NOMO-1 treated with dmso at 0.1 percent for 144 hours (cell line): ENCODE measurements at regions not wholly inside any gene's neighbourhood (a gene's known extent, or its start where the extent isn't known, plus 50 kb on each side); places are given as distances from the start of the nearest gene placed in this dataset.

Source experiments
- DNase-seq: peaks from one replicate; lab custom pipeline; 2025; ENCODE audit not compliant: unreplicated experiment; lab: John Stamatoyannopoulos, UW

DNA sequence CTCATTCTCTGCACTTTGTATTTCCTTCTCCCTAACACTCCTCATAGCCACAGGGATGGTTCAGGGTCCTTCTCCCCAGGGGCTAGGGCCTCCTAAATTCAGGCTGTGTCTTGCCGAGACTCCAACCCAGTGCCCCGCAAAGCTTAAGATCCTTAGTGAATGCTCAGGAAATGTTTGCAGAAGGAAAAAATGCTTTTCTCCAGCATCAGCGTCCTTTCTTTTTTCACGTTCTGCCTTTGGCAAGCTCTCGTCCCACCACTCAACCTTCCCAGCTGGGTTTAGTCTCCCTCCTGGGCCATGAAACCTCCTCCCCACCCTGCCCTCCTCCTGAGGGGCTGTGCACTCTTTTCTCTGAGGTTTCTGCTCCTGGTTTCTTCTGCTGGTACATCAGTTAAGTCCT lies 503.8 kb upstream of the B3GAT1 start:
- no peak for DNase-seq

DNA sequence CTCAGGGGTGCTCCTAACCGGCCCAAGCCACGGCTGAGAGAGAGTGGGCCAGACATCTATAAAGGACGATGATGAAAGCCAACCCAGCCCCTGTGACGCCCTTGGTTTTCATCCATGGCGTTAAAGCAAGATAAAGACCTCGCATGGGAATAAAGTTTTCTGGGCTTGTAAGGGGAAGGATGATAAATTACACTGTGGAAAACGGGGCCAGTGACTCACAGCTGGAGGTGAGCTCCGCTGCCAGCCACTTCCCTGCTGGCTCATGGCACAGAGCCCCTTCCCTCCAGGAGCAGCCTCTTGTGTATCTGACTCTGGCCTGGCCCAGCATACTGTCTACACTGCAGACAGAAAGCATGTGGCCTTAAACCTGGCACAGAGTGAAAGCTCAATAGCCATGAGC lies 503.2 kb upstream of the B3GAT1 start:
- no peak for DNase-seq

DNA sequence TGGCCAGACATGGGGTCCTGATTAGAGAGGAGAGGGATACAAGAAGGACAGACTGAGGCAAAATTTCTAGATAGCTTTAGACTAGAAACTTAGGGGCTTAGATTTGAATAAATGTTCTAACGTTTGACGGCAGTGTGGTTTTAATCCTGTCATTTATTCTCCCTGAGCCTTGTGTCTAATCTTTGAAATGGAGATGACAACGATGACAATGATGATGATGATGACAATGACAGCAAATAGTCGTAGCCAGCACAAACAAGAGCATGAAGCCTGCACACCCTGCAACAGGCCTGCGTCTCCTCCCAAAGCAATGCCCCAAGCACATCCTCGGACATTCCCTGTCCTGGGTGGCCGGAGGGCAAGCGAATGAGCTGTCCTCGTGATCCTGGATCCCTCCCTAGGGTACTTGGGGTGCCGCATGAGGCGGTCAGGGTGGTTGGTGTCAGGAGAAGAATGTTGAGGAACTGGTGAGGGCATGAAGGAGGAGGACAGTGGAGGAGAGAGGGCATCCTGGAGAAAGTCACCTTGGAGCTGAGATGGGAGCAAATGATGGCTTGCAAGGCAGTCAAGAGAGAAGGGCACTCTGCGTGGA lies 502.1 kb upstream of the B3GAT1 start:
- no peak for DNase-seq

DNA sequence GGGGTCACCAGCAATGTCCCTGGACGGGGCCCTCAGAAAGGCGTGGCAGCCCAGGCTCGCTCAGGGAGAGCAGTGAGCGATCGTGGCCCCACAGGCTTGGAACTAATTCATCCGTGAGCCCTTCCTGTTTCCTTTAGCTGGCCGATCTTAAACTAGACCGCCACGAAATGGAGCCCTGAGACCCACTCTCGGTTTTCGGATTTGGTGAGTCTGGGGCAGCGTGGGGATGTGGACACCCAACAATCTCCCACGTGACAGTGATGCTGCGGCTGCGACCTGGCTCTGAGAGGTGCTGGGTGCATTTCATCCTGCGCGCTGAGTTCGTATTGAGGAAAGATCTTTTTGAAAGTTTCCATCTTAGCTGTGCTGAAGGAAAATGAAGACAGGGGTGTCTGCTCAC lies 501.3 kb upstream of the B3GAT1 start:
- no peak for DNase-seq

DNA sequence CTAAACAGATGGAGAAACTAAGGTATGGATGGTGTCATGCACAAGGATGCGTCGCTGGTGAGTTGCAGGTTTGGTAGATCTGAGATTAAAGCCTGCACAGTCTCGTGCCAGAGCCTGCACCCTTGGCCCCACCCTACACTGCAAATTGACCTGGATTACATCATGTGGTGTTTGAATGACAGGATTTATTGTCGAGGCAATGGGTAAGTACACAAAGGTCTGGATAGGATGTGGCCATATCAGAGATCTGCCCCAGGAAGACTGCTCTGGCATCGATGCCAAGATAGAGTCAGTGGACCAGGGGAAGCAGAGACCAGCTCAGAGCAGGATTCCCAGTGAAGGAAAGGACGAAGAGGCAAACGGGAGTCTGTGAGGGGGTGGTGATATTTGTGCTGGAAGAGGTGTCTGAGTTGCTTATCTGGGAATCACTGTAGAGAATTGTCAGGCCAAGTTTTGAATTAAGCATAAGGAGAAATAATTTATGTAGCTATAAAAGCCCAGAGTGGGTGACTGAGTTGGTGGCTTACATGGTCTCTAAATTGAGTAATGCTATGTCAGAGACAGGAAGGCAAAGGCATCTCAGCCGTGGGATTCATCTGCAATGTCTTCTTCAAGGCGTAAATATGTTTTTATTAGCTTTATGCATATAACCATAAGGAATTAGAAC lies 499.6 kb upstream of the B3GAT1 start:
- DNase-seq, result no peak

DNA sequence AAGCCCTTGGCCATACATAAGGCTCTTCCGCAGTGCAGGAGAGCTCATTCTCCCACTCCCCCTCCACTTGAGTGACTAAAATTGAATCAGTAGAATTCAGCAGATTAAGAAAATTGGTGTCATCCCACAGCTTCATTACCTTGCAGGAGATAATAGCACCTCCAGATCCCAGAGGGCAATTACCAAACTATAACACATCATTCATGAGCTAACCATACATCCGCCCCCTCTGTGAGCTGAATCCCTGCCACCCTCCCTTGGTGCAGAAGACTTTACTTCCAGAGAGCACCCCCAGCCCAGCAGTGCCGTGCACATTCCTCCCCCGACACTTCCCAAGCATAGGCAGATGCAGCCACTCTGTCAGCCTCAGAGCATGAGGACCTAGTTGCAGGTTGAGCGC lies 496.5 kb upstream of the B3GAT1 start:
- no peak for DNase-seq

DNA sequence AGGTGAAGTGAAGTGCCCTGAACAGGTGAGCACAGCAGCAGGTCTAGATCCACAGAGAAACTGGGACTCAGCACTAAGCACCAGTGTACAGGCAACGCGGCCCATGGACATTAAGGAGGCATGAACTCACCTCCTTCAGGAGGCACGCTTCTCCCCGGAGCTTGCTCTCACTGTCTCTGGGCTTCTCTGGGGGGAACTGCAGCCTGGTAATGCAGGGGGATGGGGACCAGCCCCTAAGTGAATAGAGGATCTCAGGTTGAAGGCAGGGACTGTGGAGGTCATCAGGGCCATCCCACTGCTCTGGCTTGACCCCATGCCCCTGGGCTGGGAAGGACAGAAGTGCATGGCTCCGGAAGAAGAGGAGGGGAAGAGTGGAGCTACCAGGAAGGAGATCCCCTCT lies 495.6 kb upstream of the B3GAT1 start:
- no peak for DNase-seq

DNA sequence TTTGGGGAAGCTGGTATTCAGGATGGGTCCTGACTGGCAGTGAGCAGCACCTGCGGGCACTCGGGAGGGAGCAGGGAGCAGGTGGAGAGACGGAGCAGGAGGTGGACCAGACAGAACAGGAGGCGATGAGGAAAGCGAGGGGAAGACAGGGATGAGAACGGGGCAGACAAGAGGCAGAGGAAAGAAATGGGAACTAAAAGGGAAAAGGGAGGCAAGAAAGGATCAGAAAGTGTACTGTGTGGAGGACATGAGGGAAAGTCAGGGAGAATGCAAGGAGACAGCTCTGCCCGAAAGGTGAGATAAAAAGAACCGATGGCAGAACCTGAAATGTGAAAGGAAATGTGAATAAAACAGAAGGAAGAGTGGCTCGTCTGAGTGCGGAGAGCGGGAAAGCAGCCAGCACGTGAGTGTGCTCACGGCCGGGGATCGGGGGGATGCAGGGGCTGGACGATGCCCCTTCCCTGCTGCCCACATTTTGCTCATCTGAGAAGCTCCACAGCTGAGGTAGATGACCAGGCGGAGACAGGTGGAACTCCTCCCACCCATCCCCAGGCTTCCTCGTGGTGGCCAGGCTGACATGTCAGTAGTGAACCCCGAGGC lies 494.4 kb upstream of the B3GAT1 start:
- DNase-seq, result no peak

DNA sequence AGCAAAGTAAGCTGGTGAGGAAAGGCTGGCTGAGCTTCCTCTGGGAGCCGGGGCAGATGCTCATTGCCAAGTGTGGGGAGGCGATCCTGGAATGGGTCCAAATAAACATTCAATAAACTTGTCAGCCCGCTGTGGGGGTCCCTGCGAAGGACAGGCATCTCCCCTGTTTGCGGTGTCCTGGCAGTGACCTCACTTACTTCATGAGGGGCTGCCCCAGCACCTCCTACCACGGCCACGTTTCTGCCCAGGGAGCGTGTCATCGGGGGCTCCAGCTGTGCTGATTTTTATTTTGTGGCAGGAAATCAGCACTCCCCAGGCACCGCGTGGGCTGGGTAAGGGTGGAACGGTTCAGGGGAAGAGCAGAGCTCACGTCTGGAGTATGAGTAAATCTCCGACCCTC lies 493.9 kb upstream of the B3GAT1 start:
- DNase-seq, result no peak

DNA sequence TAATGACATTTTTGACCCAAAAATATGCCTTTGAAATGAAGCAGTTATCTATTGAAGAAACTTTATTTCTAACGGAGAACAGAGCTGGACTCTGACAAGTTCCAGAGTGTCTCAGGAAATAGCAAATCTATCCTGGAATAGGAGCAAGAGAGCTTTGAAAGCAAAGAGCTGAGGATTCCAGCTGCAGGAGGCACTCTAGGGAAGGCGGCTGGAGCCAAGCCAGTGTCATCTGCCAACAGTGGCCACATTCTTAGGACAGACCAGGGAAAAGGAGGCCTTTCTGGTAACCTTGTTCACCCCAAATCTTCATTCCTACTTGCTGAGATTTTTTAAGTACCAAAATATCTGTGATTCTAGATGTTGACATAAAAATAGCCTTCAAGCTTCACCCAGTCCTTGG lies 493.5 kb upstream of the B3GAT1 start:
- DNase-seq, result no peak

DNA sequence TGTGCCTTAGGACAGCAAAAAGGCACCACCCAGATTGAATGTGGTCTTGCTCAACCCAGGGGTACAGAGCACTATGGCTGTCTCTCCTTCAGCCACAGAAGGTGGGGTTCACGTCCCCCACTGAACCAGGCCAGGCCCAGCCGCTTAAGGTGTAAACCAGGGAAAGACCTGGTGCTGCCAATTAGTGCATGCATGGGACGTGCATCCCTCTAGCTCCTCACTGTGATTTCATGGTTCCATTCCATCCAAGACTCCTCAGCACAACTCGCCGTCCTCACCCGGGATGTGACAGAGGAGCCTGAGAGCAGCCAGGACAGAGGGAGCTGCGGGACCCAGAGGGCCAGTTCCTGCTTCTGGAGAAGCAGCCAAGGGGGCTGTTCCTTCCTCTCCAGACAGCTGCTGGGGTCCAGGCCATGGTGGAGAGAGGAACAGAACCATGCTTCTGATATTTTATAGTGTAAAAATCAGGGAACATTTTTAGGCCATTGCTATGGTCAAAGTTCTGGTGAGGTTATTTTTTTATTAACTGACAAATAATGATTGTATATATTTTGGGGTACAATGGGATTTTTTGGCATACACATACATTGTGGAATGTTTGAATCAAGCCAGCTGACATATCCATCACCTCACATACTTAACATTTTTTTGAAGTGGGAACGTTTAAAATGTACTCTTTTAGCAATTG lies 492.2 kb upstream of the B3GAT1 start:
- no peak for DNase-seq

DNA sequence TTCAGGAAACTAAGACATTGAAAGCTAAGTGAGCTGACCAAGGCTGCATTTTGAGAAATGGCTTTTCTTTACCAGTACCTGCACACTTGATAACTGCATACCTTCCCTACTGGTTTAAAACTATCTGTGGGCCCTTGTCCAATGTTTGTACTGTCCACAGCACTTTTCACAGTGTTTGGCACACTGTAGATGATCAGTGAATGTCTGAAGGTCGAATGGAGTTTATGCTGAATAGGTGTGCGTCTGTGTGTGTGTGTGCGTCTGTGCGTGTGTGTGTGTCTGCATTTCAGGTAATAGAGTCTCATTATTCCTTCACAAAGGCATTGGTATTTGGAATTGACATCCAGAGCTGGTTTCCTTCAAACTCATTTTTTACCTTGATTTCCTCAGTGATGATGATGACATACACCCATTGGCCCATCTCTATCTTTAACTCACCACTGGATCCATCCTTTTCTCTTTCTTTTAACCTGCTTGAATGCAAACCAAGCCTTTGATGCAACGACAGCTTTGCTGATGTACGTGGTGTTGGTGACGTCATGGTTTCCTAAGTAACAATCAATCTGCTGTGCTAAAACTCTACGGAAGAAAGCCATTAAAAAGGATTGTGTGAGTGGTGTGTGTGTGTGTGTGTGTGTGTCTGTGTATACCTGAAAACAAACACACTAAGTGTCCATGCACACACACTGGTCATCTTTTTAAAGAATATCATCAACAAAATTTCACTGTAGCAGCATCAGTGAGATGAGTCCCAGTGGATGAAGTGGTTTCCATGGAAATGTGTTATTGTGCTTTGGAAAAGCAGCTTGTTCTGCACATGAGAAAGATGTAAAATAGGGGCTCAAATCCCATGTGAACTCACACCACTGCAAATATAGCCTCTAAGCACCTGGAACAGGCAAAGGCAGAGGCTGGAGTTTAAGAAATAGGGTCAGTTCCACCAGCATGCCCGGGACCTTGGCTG lies 490.2 kb upstream of the B3GAT1 start:
- no peak for DNase-seq

DNA sequence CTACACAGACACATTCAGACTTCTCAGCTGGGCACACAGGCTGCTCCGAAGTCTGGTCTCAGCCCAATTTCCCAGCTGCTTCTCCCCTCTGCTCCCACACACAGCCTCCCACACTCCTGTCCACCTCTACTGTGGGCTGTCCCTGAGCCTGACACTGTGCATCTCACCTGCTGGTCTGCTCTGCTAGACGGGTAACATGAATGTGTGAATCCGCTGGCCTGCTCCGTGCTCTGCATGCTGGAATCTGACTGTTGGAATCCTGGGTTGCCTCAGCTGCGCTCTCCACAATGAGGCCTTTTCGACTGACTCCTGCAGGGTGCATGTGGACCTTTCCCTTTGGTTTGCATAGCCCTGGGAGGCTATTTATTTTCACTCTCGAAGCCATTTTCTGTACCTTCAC lies 489.5 kb upstream of the B3GAT1 start:
- no peak for DNase-seq

DNA sequence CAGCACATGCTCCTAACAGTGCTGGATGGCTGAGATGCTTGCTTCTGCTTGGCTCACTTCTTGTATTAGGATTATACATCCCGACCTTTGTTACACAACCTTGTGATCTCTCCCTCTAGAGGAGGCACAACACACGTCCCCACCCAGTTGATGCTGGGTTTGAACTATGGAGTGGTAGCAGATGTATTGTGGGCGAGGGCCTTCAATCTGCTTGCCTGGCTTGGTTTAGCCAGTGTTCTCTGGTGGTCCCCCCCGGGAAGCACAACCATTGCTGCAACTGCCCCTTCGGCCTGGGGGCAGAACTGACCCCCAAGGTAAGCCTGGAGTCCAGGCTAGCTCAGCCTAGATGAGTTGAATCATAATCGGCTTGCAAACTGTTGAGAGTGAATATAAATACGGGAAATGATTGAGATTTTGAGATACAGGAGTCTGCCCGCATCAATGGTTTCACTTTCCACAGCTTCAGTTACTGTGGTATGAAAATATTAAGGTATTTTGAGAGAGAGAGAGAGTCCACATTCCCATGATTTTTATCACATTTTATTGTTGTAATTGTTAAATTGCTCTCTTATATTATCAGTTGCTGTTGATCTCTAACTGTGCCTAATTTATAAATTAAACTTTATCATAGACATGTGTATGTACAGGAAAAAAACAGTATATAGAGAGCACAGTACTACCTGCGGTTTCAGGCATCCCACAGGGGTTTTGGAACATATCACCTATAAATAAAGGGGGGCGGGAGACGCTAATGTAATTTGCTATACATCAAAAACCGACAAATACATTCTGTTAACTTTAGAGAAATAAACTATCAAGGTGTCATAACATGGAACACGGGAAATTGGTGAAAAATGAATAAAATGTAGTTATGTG lies 482.0 kb upstream of the B3GAT1 start:
- DNase-seq, result no peak

DNA sequence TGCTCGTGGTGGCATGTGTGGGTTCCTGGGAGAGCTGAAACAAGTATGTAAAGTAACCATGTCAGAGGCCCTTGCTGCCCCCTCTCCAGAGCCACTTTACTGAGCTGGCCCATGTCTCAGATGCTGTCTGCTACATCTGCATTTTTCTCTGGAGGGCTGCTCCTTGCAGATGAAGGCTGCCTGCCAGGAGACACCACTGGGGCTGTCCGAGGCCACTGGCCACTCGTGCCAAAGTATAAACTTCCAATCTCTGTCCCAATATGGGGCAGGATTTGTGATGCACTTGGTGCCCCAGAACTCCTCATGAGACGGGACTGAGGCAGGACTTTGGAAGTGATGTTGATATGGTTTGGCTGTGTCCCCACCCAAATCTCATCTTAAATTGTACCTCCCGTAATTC lies 478.4 kb upstream of the B3GAT1 start:
- DNase-seq, result no peak

DNA sequence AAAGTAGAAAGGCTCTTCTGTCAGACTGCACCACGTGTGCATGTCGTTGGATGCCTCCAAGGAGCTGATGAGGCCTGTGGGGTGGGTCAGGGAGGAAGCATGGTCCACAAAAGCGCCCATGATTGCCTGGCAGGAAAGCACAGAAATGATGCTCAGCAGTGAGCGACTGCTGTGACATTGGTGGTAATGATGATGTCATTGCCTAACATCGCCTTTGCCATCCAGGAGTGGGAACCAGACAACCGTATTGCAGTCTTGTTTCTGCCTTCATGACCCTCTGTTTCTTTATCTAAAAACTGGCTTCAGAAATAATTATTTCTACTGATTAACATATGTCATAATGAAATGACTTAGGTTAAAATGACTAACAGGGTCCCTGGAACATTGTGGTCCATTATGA lies 477.8 kb upstream of the B3GAT1 start:
- no peak for DNase-seq

DNA sequence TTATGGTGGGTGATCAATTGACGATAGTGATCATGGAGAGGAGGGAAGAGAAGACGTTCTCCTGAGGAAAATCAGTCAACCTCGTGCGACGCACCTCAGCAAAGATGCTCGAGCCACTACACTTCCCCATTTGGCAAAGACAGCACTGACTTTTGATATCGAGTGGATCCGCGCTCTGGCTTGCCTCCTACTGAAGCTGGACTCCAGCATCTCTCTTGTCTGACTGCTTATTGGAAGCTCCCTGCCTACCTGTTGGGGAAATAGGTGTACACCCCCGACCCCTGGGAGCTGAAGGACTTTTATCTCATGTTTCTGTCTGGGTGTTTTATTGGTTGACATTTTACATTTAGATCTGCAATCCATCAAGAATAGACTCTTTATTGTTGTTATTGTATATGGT lies 476.8 kb upstream of the B3GAT1 start:
- no peak for DNase-seq

DNA sequence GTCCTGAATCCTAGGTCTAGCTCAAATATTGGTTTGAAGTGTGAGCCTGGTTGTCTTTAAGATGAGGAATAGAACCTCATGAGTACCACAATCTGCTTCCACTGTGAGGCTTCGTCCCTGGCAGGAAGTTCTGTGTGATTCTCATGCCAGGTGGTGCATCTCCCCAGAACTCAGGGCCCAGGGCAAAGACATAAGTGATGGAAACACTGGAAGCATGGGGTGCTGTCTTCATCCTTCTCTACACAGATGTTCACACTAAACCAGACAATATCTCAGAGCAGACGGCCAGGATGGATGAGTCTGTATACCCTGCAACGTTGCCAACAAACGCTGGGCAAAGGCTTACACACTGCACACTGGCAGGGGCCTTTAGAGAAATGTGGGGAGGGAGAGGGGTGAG lies 475.9 kb upstream of the B3GAT1 start:
- DNase-seq, result no peak

DNA sequence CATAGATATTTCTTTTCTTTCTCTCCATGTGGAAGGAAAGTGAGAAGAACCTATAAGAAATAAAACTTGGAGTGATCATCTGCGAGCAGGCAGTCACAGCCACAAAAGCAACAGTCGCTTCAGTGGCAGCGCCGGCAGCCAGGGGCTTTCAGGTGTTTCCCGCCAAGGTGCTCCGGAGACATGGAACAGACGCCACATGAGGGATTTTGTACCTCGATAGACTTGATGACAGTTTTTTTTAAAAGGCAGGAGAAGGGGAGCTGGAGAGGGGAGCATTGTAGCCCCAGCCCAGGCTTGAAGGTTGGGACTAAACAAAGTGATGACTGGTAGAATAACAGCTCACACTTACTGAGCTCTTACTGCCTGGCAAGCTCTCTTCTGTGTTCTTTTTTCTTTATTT lies 471.4 kb upstream of the B3GAT1 start:
- no peak for DNase-seq

DNA sequence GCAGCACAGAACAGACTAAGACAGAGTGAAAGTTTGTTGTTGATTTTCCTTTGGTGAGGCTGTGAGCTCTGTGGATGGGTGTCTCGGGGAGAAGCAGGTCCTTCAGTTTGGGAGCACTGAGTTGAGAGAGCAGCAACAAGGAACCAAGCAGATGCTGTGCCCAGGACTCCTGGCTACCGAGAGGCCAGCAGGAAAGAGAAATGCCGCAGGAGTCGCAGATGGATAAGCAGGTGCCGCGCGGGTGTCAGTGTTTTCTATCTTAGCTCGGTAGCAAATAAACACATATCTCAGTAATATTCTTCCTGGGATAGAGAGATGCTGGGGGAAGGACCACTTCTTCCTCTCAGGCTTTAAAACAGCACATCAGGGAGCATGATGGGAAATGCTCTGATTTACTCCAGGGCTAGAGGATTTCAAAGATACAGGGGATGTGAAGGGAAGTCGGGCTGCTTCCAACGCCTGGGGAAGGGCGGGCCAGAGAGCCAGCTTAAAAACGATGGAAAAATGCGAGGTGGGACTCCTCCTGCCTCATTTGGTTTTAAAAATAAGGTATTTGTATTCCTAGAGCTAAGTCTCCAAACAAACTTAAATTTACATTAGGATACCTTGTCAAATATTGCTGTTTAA lies 470.7 kb upstream of the B3GAT1 start:
- DNase-seq, result no peak
